CD4-positive, alpha-beta T cell treated with Interleukin-15 for 1 hour (primary cell): ENCODE measurements at regions not wholly inside any gene's neighbourhood (a gene's known extent, or its start where the extent isn't known, plus 50 kb on each side); places are given as distances from the start of the nearest gene placed in this dataset.

Experiments
- DNase-seq: peaks from one replicate; pipeline ENCODE4 v3.0.0-alpha.2; 2020

- no peak for DNase-seq
Observed at GRCh38 chr13:107365466-107366215, 797.7 kb upstream of the ARGLU1 start.

GRCh38 chr13:107364658-107365057, 796.7 kb upstream of the ARGLU1 start:
- no peak for DNase-seq

GRCh38 chr13:107361666-107362065, 793.7 kb upstream of the ARGLU1 start:
- DNase-seq, result no peak

GRCh38 chr13:107360010-107360409, 792.1 kb upstream of the ARGLU1 start:
- DNase-seq, result no peak

- no peak for DNase-seq
Observed at GRCh38 chr13:107358866-107359265, 790.9 kb upstream of the ARGLU1 start.

GRCh38 chr13:107351305-107351704, 783.4 kb upstream of the ARGLU1 start:
- DNase-seq, result no peak

GRCh38 chr13:107348925-107349324, 781.0 kb upstream of the ARGLU1 start:
- DNase-seq, result no peak

- DNase-seq, result no peak
Observed at GRCh38 chr13:107348471-107348870, 780.5 kb upstream of the ARGLU1 start.

GRCh38 chr13:107347641-107348369, 779.9 kb upstream of the ARGLU1 start:
- no peak for DNase-seq

- no peak for DNase-seq
Observed at GRCh38 chr13:107342747-107343146, 774.8 kb upstream of the ARGLU1 start.

- no peak for DNase-seq
Observed at GRCh38 chr13:107339209-107339608, 771.3 kb upstream of the ARGLU1 start.

- DNase-seq, result no peak
Observed at GRCh38 chr13:107332188-107332587, 764.3 kb upstream of the ARGLU1 start.

- DNase-seq, result no peak
Observed at GRCh38 chr13:107331359-107331758, 763.4 kb upstream of the ARGLU1 start.

- DNase-seq, result no peak
Observed at GRCh38 chr13:107330484-107330883, 762.5 kb upstream of the ARGLU1 start.

GRCh38 chr13:107329991-107330390, 762.1 kb upstream of the ARGLU1 start:
- DNase-seq, result no peak

GRCh38 chr13:107324416-107325204, 756.7 kb upstream of the ARGLU1 start:
- DNase-seq, result no peak

- DNase-seq, result no peak
Observed at GRCh38 chr13:107322228-107322627, 754.3 kb upstream of the ARGLU1 start.

GRCh38 chr13:107305178-107305577, 737.2 kb upstream of the ARGLU1 start:
- DNase-seq, result no peak

GRCh38 chr13:107301724-107302374, 733.9 kb upstream of the ARGLU1 start:
- no peak for DNase-seq

GRCh38 chr13:107299717-107300116, 731.8 kb upstream of the ARGLU1 start:
- DNase-seq, result no peak

GRCh38 chr13:107296804-107297203, 728.9 kb upstream of the ARGLU1 start:
- no peak for DNase-seq

GRCh38 chr13:107295416-107296140, 727.6 kb upstream of the ARGLU1 start:
- no peak for DNase-seq
